GM18870 (cell line): ENCODE measurements at regions not wholly inside any gene's neighbourhood (a gene's known extent, or its start where the extent isn't known, plus 50 kb on each side); places are given as distances from the start of the nearest gene placed in this dataset.
A peak's percentile ranks its signal among the peaks of the same experiment; 100 is the strongest.

Experiments used
- ATAC-seq: cut with Tn5 transposase; IDR thresholded peaks from one replicate; pipeline ENCODE4 v1.9.1; 2021; ENCODE audit warnings: moderate library complexity; ENCODE audit not compliant: unreplicated experiment

- peak; percentile 75 for ATAC-seq
Observed at GRCh38 chr3:31213869-31214486, 318.7 kb upstream of the STT3B start.

GRCh38 chr3:31218082-31218481 is 314.6 kb upstream of the STT3B start:
- ATAC-seq: no peak

- peak; percentile 77 for ATAC-seq
Observed at GRCh38 chr3:31219131-31219843, 313.4 kb upstream of the STT3B start.

- ATAC-seq: no peak
Observed at GRCh38 chr3:31220431-31220830, 312.3 kb upstream of the STT3B start.

- no peak for ATAC-seq
Observed at GRCh38 chr3:31223278-31223677, 309.4 kb upstream of the STT3B start.

- no peak for ATAC-seq
Observed at GRCh38 chr3:31224936-31225335, 307.8 kb upstream of the STT3B start.

- ATAC-seq: no peak
Observed at GRCh38 chr3:31225923-31226322, 306.8 kb upstream of the STT3B start.

- no peak for ATAC-seq
Observed at GRCh38 chr3:31226346-31226745, 306.4 kb upstream of the STT3B start.

- ATAC-seq: peak; percentile 43
Observed at GRCh38 chr3:31227131-31227562, 305.6 kb upstream of the STT3B start.

- ATAC-seq: peak; percentile 35
Observed at GRCh38 chr3:31230425-31231223, 302.1 kb upstream of the STT3B start.

GRCh38 chr3:31232055-31233025 is 300.4 kb upstream of the STT3B start:
- peak; percentile 43 for ATAC-seq

GRCh38 chr3:31234145-31234544 is 298.6 kb upstream of the STT3B start:
- no peak for ATAC-seq

GRCh38 chr3:31235062-31235700 is 297.5 kb upstream of the STT3B start:
- no peak for ATAC-seq

- ATAC-seq: no peak
Observed at GRCh38 chr3:31237887-31238286, 294.8 kb upstream of the STT3B start.

- ATAC-seq: no peak
Observed at GRCh38 chr3:31240013-31240412, 292.7 kb upstream of the STT3B start.

GRCh38 chr3:31240466-31240865 is 292.3 kb upstream of the STT3B start:
- ATAC-seq: no peak

GRCh38 chr3:31240874-31241273 is 291.9 kb upstream of the STT3B start:
- no peak for ATAC-seq

- ATAC-seq: no peak
Observed at GRCh38 chr3:31241533-31241932, 291.2 kb upstream of the STT3B start.

- peak; percentile 76 for ATAC-seq
Observed at GRCh38 chr3:31242026-31242960, 290.4 kb upstream of the STT3B start.
